Lower leg skin (tissue), 3 donors: ENCODE measurements at regions not wholly inside any gene's neighbourhood (a gene's known extent, or its start where the extent isn't known, plus 50 kb on each side); places are given as distances from the start of the nearest gene placed in this dataset.

Experiments
- POLR2A ChIP-seq, 2 donors: fragments of 450-650 bp; IDR thresholded peaks; one replicate each; pipeline ENCODE4 v1.6.1; 2016 to 2017; ENCODE audit warnings: antibody characterized with exemption in 2 of 2, mild to moderate bottlenecking in 1 of 2, moderate library complexity in 1 of 2
- TF ChIP-seq, protein P1 (sequence below), 3 donors: fragments of 450-650 bp; IDR thresholded peaks; one replicate each; pipeline ENCODE4 v1.5.1; 2016; ENCODE audit warnings: antibody characterized with exemption in 3 of 3, mild to moderate bottlenecking in 3 of 3, moderate library complexity in 2 of 3

DNA sequence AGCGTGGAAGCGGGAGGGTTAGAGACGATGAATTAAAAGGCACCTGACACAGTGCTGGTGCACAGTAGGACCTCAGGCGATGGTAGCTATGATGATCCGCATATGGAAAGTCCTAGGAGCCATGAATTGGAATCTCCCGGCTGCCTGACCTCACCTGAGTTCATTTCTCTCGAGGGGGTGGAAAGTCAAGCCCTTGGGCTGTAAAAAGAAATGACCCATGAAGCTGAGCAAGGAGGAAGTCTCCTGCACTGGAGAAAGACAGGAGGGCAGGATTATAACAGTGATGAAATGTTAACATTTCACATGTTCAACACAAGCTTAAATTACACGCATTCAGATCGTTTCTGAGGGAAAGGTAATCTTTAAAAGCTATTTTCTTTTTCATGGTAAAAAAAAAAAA lies 481.2 kb downstream of the MATN1 start:
- TF ChIP-seq, protein P1, sequence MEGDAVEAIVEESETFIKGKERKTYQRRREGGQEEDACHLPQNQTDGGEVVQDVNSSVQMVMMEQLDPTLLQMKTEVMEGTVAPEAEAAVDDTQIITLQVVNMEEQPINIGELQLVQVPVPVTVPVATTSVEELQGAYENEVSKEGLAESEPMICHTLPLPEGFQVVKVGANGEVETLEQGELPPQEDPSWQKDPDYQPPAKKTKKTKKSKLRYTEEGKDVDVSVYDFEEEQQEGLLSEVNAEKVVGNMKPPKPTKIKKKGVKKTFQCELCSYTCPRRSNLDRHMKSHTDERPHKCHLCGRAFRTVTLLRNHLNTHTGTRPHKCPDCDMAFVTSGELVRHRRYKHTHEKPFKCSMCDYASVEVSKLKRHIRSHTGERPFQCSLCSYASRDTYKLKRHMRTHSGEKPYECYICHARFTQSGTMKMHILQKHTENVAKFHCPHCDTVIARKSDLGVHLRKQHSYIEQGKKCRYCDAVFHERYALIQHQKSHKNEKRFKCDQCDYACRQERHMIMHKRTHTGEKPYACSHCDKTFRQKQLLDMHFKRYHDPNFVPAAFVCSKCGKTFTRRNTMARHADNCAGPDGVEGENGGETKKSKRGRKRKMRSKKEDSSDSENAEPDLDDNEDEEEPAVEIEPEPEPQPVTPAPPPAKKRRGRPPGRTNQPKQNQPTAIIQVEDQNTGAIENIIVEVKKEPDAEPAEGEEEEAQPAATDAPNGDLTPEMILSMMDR (IDR thresholded peaks at IDR 0.05), result no peak
- TF ChIP-seq POLR2A (IDR thresholded peaks at IDR 0.05), result no peak
